GM12892 (cell line): ENCODE measurements at regions not wholly inside any gene's neighbourhood (a gene's known extent, or its start where the extent isn't known, plus 50 kb on each side); places are given as distances from the start of the nearest gene placed in this dataset.

Experiments used
- DNase-seq: peaks from one replicate; pipeline ENCODE4 v3.0.0; 2011; ENCODE audit not compliant: insufficient read length
- FAIRE-seq: peaks from 2 replicates; lab custom pipeline; 2011; peaks lifted over from hg19 to GRCh38; lab: Jason Lieb, UNC
- POLR2A ChIP-seq: IDR thresholded peaks from 2 replicates; pipeline ENCODE4 v1.6.1; 2011; ENCODE audit warnings: low read depth, low read length, control low read depth
- POLR2AphosphoS5 ChIP-seq: IDR thresholded peaks from 2 replicates; pipeline ENCODE4 v1.6.1; 2011; ENCODE audit warnings: low read depth, low read length, control low read depth
- TAF1 ChIP-seq: IDR thresholded peaks from 2 replicates; pipeline ENCODE4 v1.6.1; 2011; ENCODE audit warnings: low read depth, mild to moderate bottlenecking, control low read depth, low read length, borderline replicate concordance

GRCh38 chr10:131638880-131639278 is 261.9 kb upstream of the PPP2R2D start:
- DNase-seq (no peak), FAIRE-seq (no peak)
- TF ChIP-seq POLR2A (no peak), TAF1 (no peak), POLR2AphosphoS5 (no peak)

GRCh38 chr10:131640045-131640644 is 260.7 kb upstream of the PPP2R2D start:
- FAIRE-seq (no peak), DNase-seq (no peak)
- TF ChIP-seq POLR2A (no peak), TAF1 (no peak), POLR2AphosphoS5 (no peak)

DNA sequence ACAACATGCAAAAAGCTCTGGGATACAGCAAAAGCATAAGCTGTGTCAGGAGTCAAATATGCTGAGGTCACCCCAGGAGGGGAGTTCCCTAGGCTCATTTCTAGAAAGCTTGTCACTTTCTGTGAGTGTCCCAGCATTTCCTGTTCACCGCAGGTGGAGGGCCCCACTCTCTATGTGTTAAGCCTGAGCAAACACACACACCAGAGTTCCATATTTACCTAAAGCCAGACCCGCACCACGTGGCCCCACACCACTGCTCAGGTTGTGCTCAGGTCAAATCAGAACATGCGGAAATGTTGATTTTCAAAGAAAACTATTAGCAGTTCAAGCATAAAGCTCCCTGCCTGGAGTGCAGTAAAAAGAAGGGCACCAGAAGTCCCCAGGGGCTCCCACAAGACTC is 259.6 kb upstream of the PPP2R2D start:
- no peak for FAIRE-seq

GRCh38 chr10:131641898-131642297 is 258.9 kb upstream of the PPP2R2D start:
- FAIRE-seq, result no peak
- no peak for DNase-seq
- no peak for TF ChIP-seq TAF1
- TF ChIP-seq POLR2AphosphoS5, result no peak
- TF ChIP-seq POLR2A, result no peak

More for the DNA sequence above, 259.6 kb upstream of the PPP2R2D start:
- DNase-seq, result peak; percentile 40
- TF ChIP-seq POLR2A (no peak), POLR2AphosphoS5 (no peak), TAF1 (no peak)

DNA sequence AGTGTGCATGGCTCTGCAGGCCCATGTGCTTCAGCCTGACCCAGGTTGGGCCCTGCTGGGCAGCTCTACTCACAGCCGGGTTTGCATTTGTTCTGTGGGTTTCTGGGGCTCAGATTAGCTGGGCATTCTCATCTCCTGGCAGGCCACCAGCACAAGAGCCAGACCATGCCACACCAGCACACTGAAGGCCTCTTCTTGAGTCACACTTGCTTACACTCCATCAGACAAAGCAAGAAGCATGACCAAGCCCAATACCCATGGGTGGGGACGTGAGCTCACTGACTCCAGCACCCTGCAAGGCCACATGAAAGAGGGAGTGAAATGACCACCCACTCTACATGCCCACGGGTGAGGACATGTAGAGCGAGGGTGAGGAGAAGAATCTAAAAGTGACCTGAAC is 257.8 kb upstream of the PPP2R2D start:
- FAIRE-seq, result no peak

GRCh38 chr10:131644289-131644688 is 256.5 kb upstream of the PPP2R2D start:
- DNase-seq (no peak), FAIRE-seq (no peak)
- TF ChIP-seq POLR2A (no peak), TAF1 (no peak), POLR2AphosphoS5 (no peak)

More for the DNA sequence above, 257.8 kb upstream of the PPP2R2D start:
- no peak for DNase-seq
- TF ChIP-seq POLR2A (no peak), TAF1 (no peak), POLR2AphosphoS5 (no peak)

GRCh38 chr10:131644864-131645658 is 255.7 kb upstream of the PPP2R2D start:
- DNase-seq (no peak), FAIRE-seq (no peak)
- TF ChIP-seq TAF1 (no peak), POLR2AphosphoS5 (no peak), POLR2A (no peak)

DNA sequence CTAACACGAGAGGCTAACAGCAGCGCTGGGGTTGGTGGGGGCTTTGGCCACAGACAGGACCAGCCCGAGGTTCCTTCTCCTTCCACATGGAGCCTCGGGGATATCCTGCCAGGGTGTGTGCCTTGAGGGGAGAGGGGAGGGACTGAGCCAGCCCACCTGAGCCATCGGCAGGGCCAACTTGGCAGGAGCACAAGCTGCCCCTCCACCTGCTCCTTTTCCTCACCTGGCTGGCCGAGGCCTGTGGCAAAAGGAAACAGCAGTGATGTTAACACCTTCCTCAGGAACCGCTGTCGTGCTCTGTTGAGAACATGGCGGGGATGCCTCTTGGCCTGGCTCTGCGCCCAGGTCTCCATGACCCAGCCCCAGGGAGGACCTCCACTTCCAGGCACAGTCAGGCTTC is 255.1 kb upstream of the PPP2R2D start:
- DNase-seq (no peak), FAIRE-seq (no peak)
- no peak for TF ChIP-seq POLR2A

- no peak for FAIRE-seq
These were observed 254.0 kb upstream of the PPP2R2D start for GRCh38 chr10:131646551-131647525.

GRCh38 chr10:131647789-131648188 is 253.0 kb upstream of the PPP2R2D start:
- TF ChIP-seq POLR2AphosphoS5 (no peak), POLR2A (no peak), TAF1 (no peak)
- FAIRE-seq (no peak), DNase-seq (no peak)

More at GRCh38 chr10:131646551-131647525, 254.0 kb upstream of the PPP2R2D start:
- TF ChIP-seq TAF1 (no peak), POLR2AphosphoS5 (no peak), POLR2A (no peak)
- no peak for DNase-seq

DNA sequence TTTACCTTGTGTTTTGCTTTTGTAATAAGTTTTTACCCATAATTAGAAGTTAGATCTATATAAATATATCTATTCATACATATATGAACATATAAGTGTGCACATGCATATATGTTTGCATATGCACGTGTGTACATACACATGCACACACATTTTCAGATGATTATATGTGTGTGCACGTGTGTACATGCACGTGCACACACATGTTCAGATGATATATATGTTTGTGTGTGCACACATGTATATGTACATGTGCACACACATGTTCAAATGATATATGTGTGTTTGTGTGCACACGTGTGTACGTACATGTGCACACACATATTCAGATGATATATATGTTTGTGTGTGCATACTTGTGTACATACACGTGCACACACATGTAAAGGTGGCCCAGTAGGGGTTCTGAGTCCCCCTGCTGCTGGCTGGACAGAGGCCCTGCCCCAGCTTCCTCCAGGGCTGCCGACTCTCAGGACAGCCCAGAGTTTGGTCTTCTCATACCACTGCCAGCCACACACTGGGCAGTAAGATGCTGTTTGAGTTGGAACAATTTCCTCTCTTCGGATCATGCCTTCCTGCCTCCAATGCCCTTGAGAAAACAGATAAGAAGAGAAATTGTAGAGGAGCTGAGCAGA is 252.3 kb upstream of the PPP2R2D start:
- no peak for DNase-seq
- FAIRE-seq, result no peak
- TF ChIP-seq TAF1 (no peak), POLR2A (no peak), POLR2AphosphoS5 (no peak)
